CD14-positive monocyte (primary cell): ENCODE measurements at regions not wholly inside any gene's neighbourhood (a gene's known extent, or its start where the extent isn't known, plus 50 kb on each side); places are given as distances from the start of the nearest gene placed in this dataset.

ENCODE experiments used
- DNase-seq, 3 donors: peaks; one replicate each; pipeline ENCODE4 v3.0.0-alpha.2; 2011 to 2022
- H2AFZ ChIP-seq: 2 replicates; pipeline ENCODE4 v1.6.0; 2012; ENCODE audit warnings: mild to moderate bottlenecking, low read depth, low read length, inconsistent platforms; ENCODE audit not compliant: insufficient read depth, poor library complexity, severe bottlenecking
- H3K27ac ChIP-seq, 2 donors: 1 replicate in 1 of 2; 2 replicates in 1 of 2; pipeline ENCODE4 v1.5.1; 2012 to 2013; ENCODE audit warnings: low read length in 2 of 2, control low read depth in 1 of 2, inconsistent platforms in 1 of 2, low read depth in 1 of 2, mild to moderate bottlenecking in 1 of 2
- H3K27me3 ChIP-seq, 2 donors: one replicate each; pipeline versions ENCODE4 v1.6.0 to v1.6.1; 2011 to 2013; ENCODE audit warnings: low read length in 2 of 2; ENCODE audit not compliant: control insufficient read depth in 2 of 2, insufficient read depth in 2 of 2
- H3K36me3 ChIP-seq, 2 donors: replicated peaks in 1 of 2; 1 replicate in 1 of 2; 2 replicates in 1 of 2; pipeline versions ENCODE4 v1.5.1 to v1.6.1; 2012 to 2013; ENCODE audit warnings: low read length in 2 of 2, control low read depth in 1 of 2, inconsistent platforms in 1 of 2, mild to moderate bottlenecking in 1 of 2; ENCODE audit not compliant: insufficient read depth in 2 of 2, control insufficient read depth in 1 of 2
- H3K4me1 ChIP-seq, 2 donors: 1 replicate in 1 of 2; 2 replicates in 1 of 2; pipeline versions ENCODE4 v1.5.1 to v1.6.1; 2012 to 2013; ENCODE audit warnings: low read length in 2 of 2, control low read depth in 1 of 2, inconsistent platforms in 1 of 2, mild to moderate bottlenecking in 1 of 2, moderate library complexity in 1 of 2; ENCODE audit not compliant: insufficient read depth in 2 of 2, control insufficient read depth in 1 of 2
- H3K4me2 ChIP-seq: replicated peaks from 2 replicates; pipeline ENCODE3; 2012; ENCODE audit warnings: low read length, moderate library complexity, mild to moderate bottlenecking; ENCODE audit not compliant: poor library complexity, severe bottlenecking; ENCODE audit errors: extremely low read depth
- H3K4me3 ChIP-seq, 3 experiments: fragments of 200-600 bp in 1 of 3; sonication (generic) in 1 of 3; replicated peaks in 1 of 3; 1 replicate in 2 of 3; 2 replicates in 1 of 3; pipeline ENCODE4 v1.5.1; 2011 to 2013; ENCODE audit warnings: low read length in 3 of 3, mild to moderate bottlenecking in 3 of 3, control low read depth in 2 of 3, low read depth in 2 of 3, inconsistent platforms in 1 of 3, moderate library complexity in 1 of 3
- H3K79me2 ChIP-seq: 2 replicates; pipeline ENCODE4 v1.6.0; 2012; ENCODE audit warnings: mild to moderate bottlenecking, control low read depth, inconsistent platforms, low read length, moderate library complexity; ENCODE audit not compliant: insufficient read depth
- H3K9ac ChIP-seq: 2 replicates; pipeline ENCODE4 v1.6.0; 2017; ENCODE audit warnings: low read length, mild to moderate bottlenecking; ENCODE audit not compliant: insufficient read depth, poor library complexity, severe bottlenecking
- H3K9me3 ChIP-seq, 2 donors: replicated peaks in 1 of 2; 1 replicate in 1 of 2; 2 replicates in 1 of 2; pipeline versions ENCODE4 v1.5.1 to v1.6.1; 2012 to 2013; ENCODE audit warnings: low read length in 2 of 2, control low read depth in 1 of 2; ENCODE audit not compliant: control insufficient read depth in 1 of 2, insufficient read depth in 1 of 2
- H4K20me1 ChIP-seq: 2 replicates; pipeline ENCODE4 v1.6.0; 2012; ENCODE audit warnings: mild to moderate bottlenecking, low read length, control low read depth, moderate library complexity; ENCODE audit not compliant: insufficient read depth
- H3K27ac Mint-ChIP-seq, 7 donors: one replicate each; pipeline ENCODE4 v1.8.0; 2020; ENCODE audit warnings: mild to moderate bottlenecking in 7 of 7, mixed read lengths in 7 of 7, moderate library complexity in 6 of 7, inconsistent platforms in 2 of 7
- H3K27me3 Mint-ChIP-seq, 3 donors: one replicate each; pipeline ENCODE4 v1.8.0; 2021 to 2022; ENCODE audit warnings: low read depth in 3 of 3, mild to moderate bottlenecking in 3 of 3, mixed read lengths in 3 of 3, moderate library complexity in 3 of 3, inconsistent platforms in 1 of 3
- H3K36me3 Mint-ChIP-seq, 2 donors: one replicate each; pipeline ENCODE4 v1.8.0; 2020; ENCODE audit warnings: mixed read lengths in 2 of 2, inconsistent platforms in 1 of 2, mild to moderate bottlenecking in 1 of 2
- H3K4me1 Mint-ChIP-seq: one replicate; pipeline ENCODE4 v1.8.0; 2020; ENCODE audit warnings: mild to moderate bottlenecking, mixed read lengths
- H3K4me3 Mint-ChIP-seq, 2 donors: one replicate each; pipeline ENCODE4 v1.8.0; 2020; ENCODE audit warnings: mild to moderate bottlenecking in 2 of 2, mixed read lengths in 2 of 2, moderate library complexity in 1 of 2
- H3K9me3 Mint-ChIP-seq, 7 donors: one replicate each; pipeline ENCODE4 v1.8.0; 2020 to 2022; ENCODE audit warnings: mixed read lengths in 7 of 7, mild to moderate bottlenecking in 6 of 7, moderate library complexity in 6 of 7, inconsistent platforms in 2 of 7
- CTCF ChIP-seq: fragments of 200-600 bp; IDR thresholded peaks from one replicate; pipeline ENCODE4 v1.8.0; 2022; ENCODE audit warnings: antibody characterized with exemption, mild to moderate bottlenecking
- WGBS: methylation state at CpG from one replicate; pipeline ENCODE4 v1.1.5; 2013; ENCODE audit warnings: missing lambda C conversion rate; ENCODE audit not compliant: insufficient coverage; 5-methylcytosine and 5-hydroxymethylcytosine counted together
- intact Hi-C, 2 donors: fragments of 100-400 bp; cut with micrococcal nuclease; formaldehyde crosslinking; loops; one replicate each; pipeline versions ENCODE4 v1.15.0 to v1.15.1; 2023

GRCh38 chr9:17863924-17864323 is 285.1 kb downstream of the SH3GL2 start:
- H3K79me2 ChIP-seq: no peaks in the 10 kb centered on the region
- H4K20me1 ChIP-seq: no peaks in the 10 kb centered on the region
- no peak overlapping the region for H2AFZ ChIP-seq
- DNase-seq: no peak
- H3K4me1 ChIP-seq: no peaks in the 10 kb centered on the region
- no peak overlapping the region for H3K9ac ChIP-seq
- Mint-ChIP-seq H3K4me1 (no peaks in the 10 kb centered on the region), H3K27ac (no peak overlapping the region), H3K4me3 (no peak overlapping the region), H3K27me3 (peaks cover 1 to 4% (median 1%) of the 10 kb centered on the region in 3 donors), H3K36me3 (no peaks in the 10 kb centered on the region), H3K9me3 (peaks cover 0 to 3% (median 0%) of the 10 kb centered on the region in 7 donors)
- no peaks in the 10 kb centered on the region for H3K27me3 ChIP-seq
- H3K27ac ChIP-seq: no peak overlapping the region
- H3K9me3 ChIP-seq: no peaks in the 10 kb centered on the region
- H3K4me2 ChIP-seq: no peak overlapping the region
- intact Hi-C loops: no loop called here
- no peaks in the 10 kb centered on the region for H3K36me3 ChIP-seq
- H3K4me3 ChIP-seq: no peak overlapping the region
- TF ChIP-seq CTCF: no peak

- H3K9me3 Mint-ChIP-seq: peaks cover 0 to 3% (median 0%) of the 10 kb centered on the region in 7 donors
- no peak overlapping the region for H3K4me3 Mint-ChIP-seq
- TF ChIP-seq CTCF: no peak
- peaks cover 0 to 1% (median 1%) of the 10 kb centered on the region in 3 donors for H3K27me3 Mint-ChIP-seq
- DNase-seq: no peak
- intact Hi-C loops: no loop called here
- Histone ChIP-seq H2AFZ (no peak overlapping the region), H3K4me3 (no peak overlapping the region), H4K20me1 (no peaks in the 10 kb centered on the region), H3K4me2 (no peak overlapping the region), H3K27me3 (no peaks in the 10 kb centered on the region), H3K9me3 (no peaks in the 10 kb centered on the region), H3K4me1 (no peaks in the 10 kb centered on the region), H3K79me2 (no peaks in the 10 kb centered on the region), H3K27ac (no peak overlapping the region), H3K9ac (no peak overlapping the region), H3K36me3 (no peaks in the 10 kb centered on the region)
- WGBS: 100% methylated on average over 1 of the region's 1 CpG
- H3K4me1 Mint-ChIP-seq: no peaks in the 10 kb centered on the region
- no peaks in the 10 kb centered on the region for H3K36me3 Mint-ChIP-seq
- no peak overlapping the region for H3K27ac Mint-ChIP-seq
Measured at GRCh38 chr9:17864951-17865350, 286.1 kb downstream of the SH3GL2 start.
